ENCODE measurements at regions not wholly inside any gene's neighbourhood (a gene's known extent, or its start where the extent isn't known, plus 50 kb on each side); places are given as distances from the start of the nearest gene placed in this dataset.
"Not testable (repeated sequence)": the region's sequence is repeated elsewhere in the genome, so short reads cannot be mapped to it uniquely, and the experiment has no call there.

DNA sequence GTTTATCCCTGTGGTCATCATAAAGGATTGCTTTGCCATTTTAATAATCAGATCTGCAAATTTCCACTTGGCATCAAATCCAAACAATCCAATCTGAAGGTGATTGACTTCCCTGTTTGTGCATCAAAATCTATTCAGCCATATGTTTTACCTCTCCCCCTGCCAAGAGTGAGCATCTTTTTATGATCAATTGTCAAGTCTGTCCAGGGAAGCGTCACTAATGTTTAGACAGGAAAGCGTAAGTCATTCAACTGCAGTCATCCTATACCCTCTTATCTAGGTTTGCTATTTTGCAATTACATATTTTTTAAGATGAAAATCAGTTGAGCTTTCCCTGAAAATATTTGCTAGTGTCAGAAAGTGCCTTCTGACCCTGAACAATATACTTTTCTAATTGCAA, 1224.1 kb upstream of the SEL1L start:
- no peak for DNase-seq

DNA sequence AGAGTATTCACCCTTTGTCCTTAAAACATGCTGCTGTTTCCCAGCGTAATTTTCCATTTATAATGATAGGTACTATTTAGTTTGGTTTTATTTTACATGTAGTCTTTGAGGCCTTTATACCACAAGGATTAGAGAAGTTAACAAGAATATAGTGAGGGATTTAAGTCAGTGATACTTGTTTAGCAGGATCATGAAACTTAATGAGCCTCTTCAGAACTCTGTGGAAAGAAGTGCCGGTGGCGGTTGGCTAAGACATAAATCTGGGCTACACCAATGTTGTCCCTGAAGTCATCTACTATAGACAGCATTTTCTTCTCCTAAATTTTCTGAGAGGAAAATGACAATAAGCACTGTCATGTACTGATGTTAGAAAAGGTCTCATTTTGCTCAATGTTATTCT, 1226.0 kb upstream of the SEL1L start:
- no peak for DNase-seq

DNA sequence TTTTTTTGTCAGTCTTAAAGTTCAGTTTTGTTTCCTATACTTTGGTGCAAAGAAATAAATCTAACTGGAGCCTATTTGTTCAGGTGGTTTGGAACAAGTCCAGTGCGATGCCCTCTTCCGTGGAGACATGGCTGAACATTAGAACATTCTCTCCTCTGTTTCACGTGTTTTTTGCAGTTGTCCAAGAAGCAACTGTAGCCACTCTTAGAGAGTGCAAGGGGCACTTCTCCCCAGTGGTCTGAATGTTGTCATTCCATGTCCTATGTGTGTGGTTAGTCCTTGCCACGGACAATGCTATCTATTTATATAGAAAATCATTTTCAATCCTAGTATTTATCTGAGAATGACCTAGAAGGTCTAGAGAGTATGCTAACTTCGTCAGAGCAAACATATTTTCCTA, 1232.5 kb upstream of the SEL1L start:
- DNase-seq: no peak

- DNase-seq: no peak
Measured at GRCh38 chr14:82766996-82767395, 1233.3 kb upstream of the SEL1L start.

- no peak for DNase-seq
Measured at GRCh38 chr14:82776958-82777357, 1243.3 kb upstream of the SEL1L start.

DNA sequence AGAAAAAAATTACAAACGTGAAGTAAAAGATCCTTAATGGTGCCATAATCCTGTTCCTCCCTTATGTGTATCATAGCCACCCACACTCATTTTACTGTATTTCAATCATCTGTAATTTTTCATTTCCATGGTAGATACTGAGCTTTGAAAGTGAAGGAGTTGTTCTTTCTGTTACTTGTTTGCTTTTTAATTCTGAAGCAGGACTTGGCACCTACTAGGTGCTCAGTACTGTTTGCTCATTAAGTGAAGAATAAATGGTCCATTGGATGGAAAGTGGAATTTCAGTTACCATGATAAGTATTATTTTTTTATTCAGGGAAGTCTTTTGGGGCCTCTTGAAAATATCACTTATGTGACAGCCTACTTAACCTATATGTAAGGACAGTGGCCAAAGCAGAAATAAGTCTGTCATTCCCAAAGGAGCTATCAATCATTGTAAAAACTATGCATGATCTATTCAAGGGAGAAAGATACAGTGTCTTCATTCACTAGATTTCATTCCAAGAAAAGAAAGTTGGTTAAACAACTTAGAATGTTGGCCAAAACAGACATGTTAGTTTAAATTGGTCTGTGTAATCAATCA, 1244.4 kb upstream of the SEL1L start:
- DNase-seq: no peak

GRCh38 chr14:82778601-82779000, 1244.9 kb upstream of the SEL1L start:
- DNase-seq: no peak

DNA sequence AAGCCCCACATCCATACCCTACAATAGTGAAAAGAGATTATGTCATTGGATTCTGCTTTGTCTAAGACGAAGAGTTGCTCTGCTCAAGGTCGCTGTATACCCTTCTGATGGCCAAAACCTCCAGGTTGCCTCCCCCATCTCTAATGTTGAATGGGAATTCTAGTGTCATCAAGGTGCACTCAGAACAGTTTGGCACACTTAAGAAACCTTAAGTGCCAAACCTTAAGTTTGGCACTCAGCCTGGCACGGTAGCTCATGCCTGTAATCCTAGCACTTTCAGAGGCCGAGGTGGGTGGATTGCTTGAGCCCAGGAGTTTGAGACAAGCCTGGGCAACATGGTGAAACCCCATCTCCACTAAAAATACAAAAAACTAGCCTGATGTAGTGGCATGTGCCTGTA, 1245.6 kb upstream of the SEL1L start:
- no peak for DNase-seq

- DNase-seq: no peak
Measured at GRCh38 chr14:82785756-82786482, 1252.3 kb upstream of the SEL1L start.

DNA sequence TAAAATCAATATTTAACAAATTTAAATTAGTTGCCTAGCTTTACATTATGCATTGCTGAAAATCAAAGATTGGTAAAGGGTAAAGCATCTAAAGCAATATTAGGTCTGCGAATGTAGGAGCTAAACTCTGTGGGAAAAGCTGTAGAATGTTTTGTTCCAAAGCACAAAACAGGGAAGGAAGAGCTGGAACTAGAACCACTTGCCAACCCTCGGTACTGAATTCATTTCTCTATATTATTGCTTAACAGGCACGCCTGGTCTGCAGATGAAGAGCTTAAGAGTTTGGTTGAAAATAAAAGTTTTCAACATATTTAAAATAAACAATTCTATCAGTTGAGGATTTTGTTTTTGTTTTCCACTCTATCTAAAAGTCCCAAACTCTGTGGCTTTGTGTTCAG, 1252.8 kb upstream of the SEL1L start:
- no peak for DNase-seq

GRCh38 chr14:82796086-82796485, 1262.4 kb upstream of the SEL1L start:
- no peak for DNase-seq

- no peak for DNase-seq
Measured at GRCh38 chr14:82798276-82798675, 1264.6 kb upstream of the SEL1L start.

DNA sequence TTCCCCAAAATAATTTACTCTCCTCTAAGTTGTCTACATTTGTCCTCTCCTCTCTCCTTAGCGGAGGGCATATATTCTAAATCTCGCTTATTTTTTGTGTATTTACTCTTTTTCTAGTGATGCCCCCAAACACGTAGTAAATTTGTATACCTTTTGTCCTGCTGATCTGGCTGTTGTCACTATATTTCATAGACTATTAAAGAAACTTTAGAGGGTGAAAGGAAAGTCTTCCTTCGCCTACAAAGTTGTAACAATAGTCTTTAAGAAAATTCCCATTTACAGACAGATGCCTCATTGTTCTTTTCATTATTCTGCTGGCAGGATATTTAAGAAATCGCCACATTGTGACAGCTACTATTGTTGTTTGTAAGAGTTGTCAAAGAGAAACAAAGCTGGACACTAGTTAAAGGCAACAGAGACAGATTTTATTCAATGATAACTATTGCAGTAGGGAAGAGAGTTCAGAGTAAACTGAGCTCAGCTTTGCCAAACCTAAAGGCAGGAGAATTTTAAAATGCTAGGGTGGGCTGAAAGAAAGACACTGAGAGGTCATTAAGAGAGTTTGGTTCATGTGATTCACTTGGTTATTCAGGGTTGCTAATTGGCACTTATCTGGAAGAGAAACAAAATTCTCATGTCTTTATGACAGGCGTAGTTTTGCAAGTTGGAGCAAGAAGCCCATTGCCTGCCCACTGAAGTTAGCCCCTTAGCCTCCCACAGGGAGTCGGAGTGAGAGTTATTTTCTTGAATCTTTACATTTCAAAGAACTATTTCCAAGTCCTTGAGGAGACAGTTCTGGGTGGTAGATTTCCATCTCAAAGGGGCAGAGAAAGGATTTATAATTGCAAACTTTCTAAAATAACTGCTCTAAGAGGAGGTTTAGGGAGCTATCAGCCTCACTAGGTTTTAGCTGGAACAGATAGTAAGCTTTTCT, 1272.5 kb upstream of the SEL1L start:
- DNase-seq: no peak

DNA sequence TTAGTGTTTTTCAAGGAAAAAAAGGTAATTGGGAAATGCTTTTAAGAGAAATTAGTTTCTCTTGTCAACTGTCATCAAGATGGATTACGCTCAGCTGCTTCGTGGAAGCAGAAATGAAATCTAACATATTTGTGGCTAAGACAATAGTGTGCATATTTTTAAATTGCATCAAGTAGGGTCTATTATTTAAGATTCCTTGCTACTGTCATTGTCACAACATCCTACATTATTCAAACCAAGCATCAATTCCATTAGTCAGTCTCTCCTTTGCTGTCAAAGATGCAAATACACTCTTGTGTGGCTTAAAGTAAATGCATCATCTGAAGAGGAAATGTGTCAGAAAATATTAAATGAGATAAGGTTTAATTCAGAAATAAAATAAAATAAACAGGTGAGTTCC, 1277.6 kb upstream of the SEL1L start:
- DNase-seq: no peak

DNA sequence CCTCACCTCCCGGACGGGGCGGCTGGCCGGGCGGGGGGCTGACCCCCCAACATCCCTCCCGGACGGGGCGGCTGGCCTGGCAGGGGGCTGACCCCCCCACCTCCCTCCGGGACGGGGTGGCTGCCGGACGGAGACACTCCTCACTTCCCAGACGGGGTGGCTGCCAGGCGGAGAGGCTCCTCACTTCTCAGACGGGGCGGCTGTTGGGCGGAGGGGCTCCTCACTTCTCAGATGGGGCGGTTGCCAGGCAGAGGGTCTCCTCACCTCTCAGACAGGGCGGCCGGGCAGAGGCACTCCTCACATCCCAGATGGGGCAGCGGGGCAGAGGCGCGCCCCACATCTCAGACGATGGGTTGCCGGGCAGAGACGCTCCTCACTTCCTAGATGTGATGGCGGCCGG, 1280.7 kb upstream of the SEL1L start:
- not testable (repeated sequence) for DNase-seq

- DNase-seq: no peak
Measured at GRCh38 chr14:82830596-82830995, 1296.9 kb upstream of the SEL1L start.

DNA sequence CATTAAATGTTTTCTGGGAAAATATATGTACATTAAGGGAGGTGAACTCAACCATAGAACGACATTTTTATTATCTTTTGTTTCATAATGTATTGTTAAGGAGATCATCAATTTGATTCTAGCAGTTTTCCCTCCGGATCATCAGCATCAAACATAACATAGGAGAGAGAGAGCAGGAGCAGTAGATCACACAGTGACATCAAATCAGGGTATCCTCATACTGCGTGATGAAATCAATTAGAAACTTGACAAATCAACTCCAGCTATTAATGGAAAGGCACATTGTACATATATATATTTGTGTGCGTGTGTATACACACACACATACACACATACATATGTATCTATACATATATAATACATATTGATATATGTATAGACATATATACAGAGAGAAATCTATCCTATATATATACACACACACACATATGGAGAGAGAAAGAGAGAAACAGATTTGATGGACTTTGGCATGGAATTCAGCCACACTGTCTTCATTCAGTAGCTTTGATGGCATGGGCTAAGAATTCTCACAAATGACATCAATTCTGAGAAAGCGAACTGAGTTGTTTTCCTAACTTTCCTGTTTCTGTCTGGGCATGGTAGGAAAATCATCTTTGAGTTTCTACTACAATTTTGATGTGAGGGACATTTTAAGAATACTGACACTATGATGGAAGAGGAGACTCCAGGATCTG, 1302.8 kb upstream of the SEL1L start:
- no peak for DNase-seq

DNA sequence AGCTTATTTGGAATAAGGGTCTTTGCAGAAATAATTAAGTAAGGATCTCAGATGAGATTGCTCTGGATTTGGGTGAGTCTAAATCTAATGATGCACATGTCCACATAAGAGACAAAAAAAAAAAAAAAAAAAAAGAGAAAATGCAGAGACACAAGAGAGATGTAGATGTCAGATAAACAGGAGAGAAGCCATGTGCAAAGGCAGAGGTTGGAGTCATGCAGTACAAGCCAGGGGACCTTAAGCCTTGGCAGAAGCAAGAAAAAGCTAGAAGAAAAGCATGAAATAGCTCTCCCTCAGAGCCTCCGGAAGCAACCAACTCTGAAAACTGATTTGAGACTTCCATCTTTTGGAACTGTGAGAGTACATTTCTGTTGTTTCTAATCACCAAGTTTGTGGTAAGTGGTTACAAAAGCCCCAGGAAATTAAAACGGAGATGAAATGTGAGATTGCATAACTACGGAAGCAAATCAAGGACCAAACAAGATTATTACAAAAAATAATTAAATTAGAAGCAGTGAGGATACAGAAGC, 1304.0 kb upstream of the SEL1L start:
- no peak for DNase-seq

DNA sequence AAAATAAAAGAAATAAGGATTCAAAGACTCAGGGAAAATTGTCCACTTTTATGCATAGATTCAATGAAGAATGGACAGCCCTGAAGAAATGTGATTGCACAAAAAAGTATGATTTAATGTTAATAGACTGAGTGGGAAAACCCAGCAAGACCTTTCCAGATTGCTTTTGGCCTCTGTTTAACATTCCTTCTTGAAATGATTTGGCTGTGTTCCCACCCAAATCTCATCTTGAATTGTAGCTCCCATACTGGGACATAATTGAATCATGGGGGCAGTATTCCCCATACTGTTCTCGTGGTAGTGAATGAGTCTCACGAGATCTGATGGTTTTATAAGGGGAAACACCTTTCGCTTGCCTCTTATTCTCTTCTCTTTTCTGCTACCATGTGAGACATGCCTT, 1316.9 kb upstream of the SEL1L start:
- DNase-seq: no peak

DNA sequence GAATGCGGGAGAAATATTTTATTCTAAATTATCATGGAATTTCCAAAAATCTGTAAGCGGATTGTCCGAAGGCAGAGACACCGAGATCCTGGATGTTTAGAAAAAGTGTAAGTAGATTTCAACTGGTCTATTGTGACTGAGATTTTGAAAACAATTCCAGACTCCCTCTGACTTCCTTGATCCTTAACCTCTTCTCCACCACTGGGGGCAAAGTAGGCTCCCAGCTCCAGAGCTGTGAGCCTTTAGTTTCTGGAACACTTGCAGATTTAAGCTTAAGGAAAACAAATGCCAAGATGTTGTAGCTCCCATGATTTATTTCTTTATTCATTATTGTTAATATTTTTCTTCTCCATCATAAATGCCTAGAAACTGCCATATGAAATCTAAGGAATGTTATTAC, 1320.5 kb upstream of the SEL1L start:
- DNase-seq: no peak

- DNase-seq: no peak
Measured at GRCh38 chr14:82854901-82855300, 1321.2 kb upstream of the SEL1L start.

- DNase-seq: peak; percentile 64
Measured at GRCh38 chr14:82855912-82856391, 1322.3 kb upstream of the SEL1L start.

GRCh38 chr14:82861313-82861712, 1327.7 kb upstream of the SEL1L start:
- no peak for DNase-seq

Measured in NCI-H345 (cell line).